ENCODE measurements at regions not wholly inside any gene's neighbourhood (a gene's known extent, or its start where the extent isn't known, plus 50 kb on each side); places are given as distances from the start of the nearest gene placed in this dataset.

DNA sequence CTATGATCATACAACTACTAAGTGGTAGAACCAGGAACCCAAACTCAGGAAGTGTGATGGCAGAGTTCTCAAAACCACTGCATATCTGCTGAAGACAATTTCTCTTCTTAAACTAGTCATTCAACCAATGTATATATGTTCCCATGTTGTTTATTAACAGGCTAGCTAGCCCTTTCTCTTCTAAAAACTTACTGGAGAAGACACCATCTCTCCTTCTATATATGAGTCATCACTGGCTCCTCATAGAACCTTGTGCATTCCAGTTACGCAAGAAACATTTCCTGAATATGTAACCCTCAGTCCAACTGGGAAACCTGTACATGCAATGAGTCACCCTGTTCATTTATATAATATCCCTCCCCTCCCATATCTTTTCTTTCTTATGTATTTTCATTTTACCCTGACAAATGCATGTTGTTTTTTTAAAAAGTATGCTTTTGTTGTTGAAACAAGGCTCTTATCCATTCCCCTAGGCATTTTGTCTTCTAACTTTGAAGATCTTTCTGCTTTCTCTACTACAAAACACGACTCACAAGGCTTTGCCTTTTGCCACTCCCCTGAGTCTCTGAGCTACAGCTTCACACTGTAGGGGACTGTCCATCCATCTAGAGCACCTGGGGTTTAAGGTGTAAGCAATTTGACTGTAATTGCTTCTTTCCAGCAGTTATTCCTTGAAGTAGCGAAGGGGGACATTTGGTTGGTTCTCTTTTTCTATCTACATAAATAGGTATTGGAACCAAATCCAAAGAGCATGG is 119.5 kb downstream of the ANXA1 start:
- TF ChIP-seq, protein P1, sequence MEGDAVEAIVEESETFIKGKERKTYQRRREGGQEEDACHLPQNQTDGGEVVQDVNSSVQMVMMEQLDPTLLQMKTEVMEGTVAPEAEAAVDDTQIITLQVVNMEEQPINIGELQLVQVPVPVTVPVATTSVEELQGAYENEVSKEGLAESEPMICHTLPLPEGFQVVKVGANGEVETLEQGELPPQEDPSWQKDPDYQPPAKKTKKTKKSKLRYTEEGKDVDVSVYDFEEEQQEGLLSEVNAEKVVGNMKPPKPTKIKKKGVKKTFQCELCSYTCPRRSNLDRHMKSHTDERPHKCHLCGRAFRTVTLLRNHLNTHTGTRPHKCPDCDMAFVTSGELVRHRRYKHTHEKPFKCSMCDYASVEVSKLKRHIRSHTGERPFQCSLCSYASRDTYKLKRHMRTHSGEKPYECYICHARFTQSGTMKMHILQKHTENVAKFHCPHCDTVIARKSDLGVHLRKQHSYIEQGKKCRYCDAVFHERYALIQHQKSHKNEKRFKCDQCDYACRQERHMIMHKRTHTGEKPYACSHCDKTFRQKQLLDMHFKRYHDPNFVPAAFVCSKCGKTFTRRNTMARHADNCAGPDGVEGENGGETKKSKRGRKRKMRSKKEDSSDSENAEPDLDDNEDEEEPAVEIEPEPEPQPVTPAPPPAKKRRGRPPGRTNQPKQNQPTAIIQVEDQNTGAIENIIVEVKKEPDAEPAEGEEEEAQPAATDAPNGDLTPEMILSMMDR (conservative IDR thresholded peaks at IDR 0.05; ENCODE audit: low read depth, low read length): no peak
- TF ChIP-seq POLR2A (IDR thresholded peaks at IDR 0.05; ENCODE audit: low read depth, low read length) (no peak), NFE2L2 (IDR thresholded peaks at IDR 0.05; ENCODE audit: low read depth, low read length) (no peak), FOS (IDR thresholded peaks at IDR 0.05; ENCODE audit: low read depth, low read length) (peak; percentile 91), MAZ (IDR thresholded peaks at IDR 0.05; ENCODE audit: borderline replicate concordance, low read depth, low read length) (no peak), RCOR1 (IDR thresholded peaks at IDR 0.05; ENCODE audit: insufficient replicate concordance, low read length) (no peak), SMC3 (IDR thresholded peaks at IDR 0.05; ENCODE audit: low read depth, low read length) (no peak), CEBPB (IDR thresholded peaks at IDR 0.05; ENCODE audit: low read depth, low read length) (peak; percentile 95), RFX5 (IDR thresholded peaks at IDR 0.05; ENCODE audit: low read depth, low read length) (no peak), MAFK (IDR thresholded peaks at IDR 0.05; ENCODE audit: low read depth, low read length) (no peak), RAD21 (IDR thresholded peaks at IDR 0.05; ENCODE audit: low read length) (no peak), MXI1 (IDR thresholded peaks at IDR 0.05; ENCODE audit: borderline replicate concordance, low read depth, low read length) (no peak)
- TF ChIP-seq, protein P2, sequence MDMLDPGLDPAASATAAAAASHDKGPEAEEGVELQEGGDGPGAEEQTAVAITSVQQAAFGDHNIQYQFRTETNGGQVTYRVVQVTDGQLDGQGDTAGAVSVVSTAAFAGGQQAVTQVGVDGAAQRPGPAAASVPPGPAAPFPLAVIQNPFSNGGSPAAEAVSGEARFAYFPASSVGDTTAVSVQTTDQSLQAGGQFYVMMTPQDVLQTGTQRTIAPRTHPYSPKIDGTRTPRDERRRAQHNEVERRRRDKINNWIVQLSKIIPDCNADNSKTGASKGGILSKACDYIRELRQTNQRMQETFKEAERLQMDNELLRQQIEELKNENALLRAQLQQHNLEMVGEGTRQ (IDR thresholded peaks at IDR 0.05; ENCODE audit: low read depth, low read length): no peak
- TF ChIP-seq, protein P3, sequence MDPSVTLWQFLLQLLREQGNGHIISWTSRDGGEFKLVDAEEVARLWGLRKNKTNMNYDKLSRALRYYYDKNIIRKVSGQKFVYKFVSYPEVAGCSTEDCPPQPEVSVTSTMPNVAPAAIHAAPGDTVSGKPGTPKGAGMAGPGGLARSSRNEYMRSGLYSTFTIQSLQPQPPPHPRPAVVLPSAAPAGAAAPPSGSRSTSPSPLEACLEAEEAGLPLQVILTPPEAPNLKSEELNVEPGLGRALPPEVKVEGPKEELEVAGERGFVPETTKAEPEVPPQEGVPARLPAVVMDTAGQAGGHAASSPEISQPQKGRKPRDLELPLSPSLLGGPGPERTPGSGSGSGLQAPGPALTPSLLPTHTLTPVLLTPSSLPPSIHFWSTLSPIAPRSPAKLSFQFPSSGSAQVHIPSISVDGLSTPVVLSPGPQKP (IDR thresholded peaks at IDR 0.05; ENCODE audit: borderline replicate concordance, low read depth, low read length): no peak

All from IMR-90 (cell line).